Muscle of back (tissue), 3 donors: ENCODE measurements at regions not wholly inside any gene's neighbourhood (a gene's known extent, or its start where the extent isn't known, plus 50 kb on each side); places are given as distances from the start of the nearest gene placed in this dataset.
"Not testable (repeated sequence)": the region's sequence is repeated elsewhere in the genome, so short reads cannot be mapped to it uniquely, and the experiment has no call there.

ENCODE experiments used
- DNase-seq, 3 donors: peaks; one replicate each; pipeline versions ENCODE4 v3.0.0 to v3.0.0-alpha.2; 2013

- no peak for DNase-seq
Measured at GRCh38 chr2:128596396-128597120, 277.9 kb upstream of the HS6ST1 start.

GRCh38 chr2:128597121-128597762 is 278.6 kb upstream of the HS6ST1 start:
- no peak for DNase-seq

GRCh38 chr2:128598260-128598659 is 279.6 kb upstream of the HS6ST1 start:
- DNase-seq = not testable (repeated sequence)

- no peak for DNase-seq
Measured at GRCh38 chr2:128598862-128599441, 280.3 kb upstream of the HS6ST1 start.

- DNase-seq = no peak
Measured at GRCh38 chr2:128599700-128600099, 281.0 kb upstream of the HS6ST1 start.

GRCh38 chr2:128600581-128601297 is 282.1 kb upstream of the HS6ST1 start:
- peak in 1 of 3 donors; percentile 73 for DNase-seq

GRCh38 chr2:128601298-128602037 is 282.8 kb upstream of the HS6ST1 start:
- DNase-seq = no peak

GRCh38 chr2:128602038-128602698 is 283.5 kb upstream of the HS6ST1 start:
- no peak for DNase-seq

- no peak for DNase-seq
Measured at GRCh38 chr2:128602699-128603101, 284.0 kb upstream of the HS6ST1 start.

GRCh38 chr2:128603411-128603924 is 284.8 kb upstream of the HS6ST1 start:
- DNase-seq = peak in 1 of 3 donors; percentile 43

GRCh38 chr2:128604045-128604444 is 285.4 kb upstream of the HS6ST1 start:
- DNase-seq = no peak

- DNase-seq = not testable (repeated sequence)
Measured at GRCh38 chr2:128604581-128604980, 285.9 kb upstream of the HS6ST1 start.

GRCh38 chr2:128605421-128605820 is 286.8 kb upstream of the HS6ST1 start:
- DNase-seq = no peak

GRCh38 chr2:128605931-128606330 is 287.3 kb upstream of the HS6ST1 start:
- no peak for DNase-seq

- no peak for DNase-seq
Measured at GRCh38 chr2:128606837-128607236, 288.2 kb upstream of the HS6ST1 start.

- DNase-seq = no peak
Measured at GRCh38 chr2:128607440-128607839, 288.8 kb upstream of the HS6ST1 start.

- no peak for DNase-seq
Measured at GRCh38 chr2:128607911-128608506, 289.3 kb upstream of the HS6ST1 start.

GRCh38 chr2:128608921-128609880 is 290.5 kb upstream of the HS6ST1 start:
- no peak for DNase-seq

- no peak for DNase-seq
Measured at GRCh38 chr2:128610496-128610895, 291.8 kb upstream of the HS6ST1 start.
